DMS79 (cell line): ENCODE measurements at regions not wholly inside any gene's neighbourhood (a gene's known extent, or its start where the extent isn't known, plus 50 kb on each side); places are given as distances from the start of the nearest gene placed in this dataset.
"Not testable (repeated sequence)": the region's sequence is repeated elsewhere in the genome, so short reads cannot be mapped to it uniquely, and the experiment has no call there.

Experiments
- DNase-seq: peaks from one replicate; lab custom pipeline; 2025; lab: John Stamatoyannopoulos, UW

GRCh38 chrX:74251006-74251930 lies 52.7 kb upstream of the ZCCHC13 start:
- DNase-seq, result no peak

- DNase-seq, result no peak
Observed at GRCh38 chrX:74250574-74250973, 53.4 kb upstream of the ZCCHC13 start.

DNA sequence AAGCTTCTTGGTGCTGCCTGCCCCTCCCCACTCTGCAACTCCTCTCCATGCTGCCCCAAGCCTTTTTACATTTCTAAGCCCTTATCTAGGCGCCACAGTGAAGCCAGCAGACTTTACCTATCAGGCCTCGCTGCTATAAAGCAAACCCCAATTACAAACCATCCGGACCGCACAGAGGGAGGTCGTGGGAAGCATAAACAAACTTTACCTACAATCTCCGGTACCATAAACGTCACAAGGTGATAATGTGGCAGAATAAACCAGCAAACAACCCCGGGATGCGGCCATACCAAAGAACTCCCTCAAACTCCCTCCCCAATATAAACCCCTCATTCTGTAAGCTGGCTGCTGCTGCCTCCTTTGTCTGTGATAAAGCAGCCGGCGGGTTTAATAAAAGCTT lies 54.0 kb upstream of the ZCCHC13 start:
- no peak for DNase-seq

GRCh38 chrX:74248889-74249288 lies 55.1 kb upstream of the ZCCHC13 start:
- DNase-seq, result no peak

- DNase-seq, result no peak
Observed at GRCh38 chrX:74246524-74246923, 57.5 kb upstream of the ZCCHC13 start.

- DNase-seq, result no peak
Observed at GRCh38 chrX:74242484-74243138, 61.4 kb upstream of the ZCCHC13 start.

GRCh38 chrX:74242050-74242449 lies 61.9 kb upstream of the ZCCHC13 start:
- DNase-seq, result no peak

DNA sequence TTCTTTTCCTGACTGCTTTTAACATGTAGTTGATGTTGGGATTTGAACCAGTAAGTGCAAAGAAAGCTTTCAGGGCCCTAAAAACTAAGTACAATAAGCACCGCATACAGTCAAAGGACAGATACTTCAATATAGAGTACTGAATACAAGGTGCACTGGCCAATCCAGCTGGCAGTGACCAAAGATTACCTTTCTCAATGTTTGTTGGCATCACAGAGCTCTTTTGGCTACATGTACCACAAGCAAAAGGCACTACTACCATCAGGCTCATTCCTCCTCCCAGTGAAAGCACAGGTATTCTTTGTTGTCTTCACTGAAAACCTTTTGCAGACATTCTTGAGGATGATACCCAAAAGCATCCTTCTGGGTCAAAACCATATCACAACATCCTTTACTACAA lies 65.2 kb upstream of the ZCCHC13 start:
- DNase-seq, result no peak

DNA sequence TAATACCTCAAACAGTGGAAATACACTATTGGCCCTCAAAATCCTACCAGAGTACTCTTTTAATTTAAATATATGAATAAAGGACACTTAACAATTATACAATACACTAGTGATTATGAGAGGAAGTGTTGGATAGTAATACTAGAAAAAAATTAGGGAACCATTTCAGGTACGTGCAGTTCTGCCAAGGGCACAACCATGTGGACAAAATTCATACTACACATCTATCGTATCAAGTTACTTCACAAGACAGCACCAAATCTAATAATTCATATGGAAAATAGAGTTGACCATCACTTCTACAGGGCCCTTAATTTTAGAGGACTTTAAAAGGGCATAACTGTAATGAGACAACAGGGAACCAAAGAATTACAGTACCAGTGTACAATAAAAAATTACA lies 69.2 kb upstream of the ZCCHC13 start:
- DNase-seq, result no peak

GRCh38 chrX:74232859-74233258 lies 71.1 kb upstream of the ZCCHC13 start:
- no peak for DNase-seq

DNA sequence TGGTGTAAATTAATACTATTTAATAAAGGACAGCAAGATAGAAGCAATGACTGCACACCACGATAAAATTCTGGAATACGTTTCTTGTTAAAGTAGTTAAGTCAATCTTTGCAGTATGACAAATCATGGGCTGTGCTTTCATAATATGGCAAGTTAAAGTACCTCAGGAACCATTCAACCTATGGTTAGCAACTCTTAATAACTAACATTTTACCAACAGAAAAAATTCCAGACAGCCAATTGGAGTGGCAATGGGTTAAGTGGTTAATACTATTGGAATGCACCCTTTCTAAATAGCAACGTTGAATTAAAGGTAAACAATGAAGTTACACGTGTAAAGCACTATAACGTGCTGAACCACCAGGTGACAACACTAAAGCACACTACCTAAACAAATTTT lies 72.4 kb upstream of the ZCCHC13 start:
- no peak for DNase-seq

DNA sequence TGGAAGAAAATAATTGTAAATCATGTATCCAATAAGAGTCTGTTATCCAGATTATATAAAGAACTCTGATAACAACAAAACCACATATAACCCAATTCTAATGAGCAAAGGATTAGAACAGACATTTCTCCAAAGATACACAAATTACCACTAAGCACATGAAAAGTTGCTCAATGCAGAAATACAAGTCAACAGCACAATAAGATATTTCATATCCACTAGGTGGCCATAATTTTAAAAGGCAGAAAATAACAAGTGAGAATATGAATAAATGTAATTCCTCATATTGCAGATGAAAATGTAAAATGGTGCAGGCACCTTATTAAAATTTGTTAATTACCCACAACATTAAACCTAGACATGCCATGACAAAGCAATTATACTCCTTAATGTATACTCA lies 73.9 kb upstream of the ZCCHC13 start:
- DNase-seq, result no peak

- DNase-seq, result no peak
Observed at GRCh38 chrX:74225111-74225510, 78.9 kb upstream of the ZCCHC13 start.

DNA sequence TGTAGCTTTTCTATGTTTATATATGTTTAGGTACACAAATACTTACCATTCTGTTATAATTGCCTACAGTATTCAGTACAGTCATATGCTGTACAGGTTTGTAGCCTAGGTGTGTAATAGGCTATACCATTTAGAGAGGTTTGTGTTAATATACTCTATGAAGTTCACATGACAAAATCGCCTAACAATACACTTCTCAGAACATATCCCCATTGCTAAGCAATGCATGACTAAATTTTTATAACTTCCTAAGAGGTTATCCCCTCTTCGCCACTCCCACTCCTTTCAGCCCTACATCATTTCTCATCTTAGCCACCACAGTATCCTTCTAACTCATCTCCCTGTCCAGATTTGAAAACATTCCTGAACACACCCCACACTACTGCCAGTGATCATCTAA lies 83.7 kb upstream of the ZCCHC13 start:
- no peak for DNase-seq

DNA sequence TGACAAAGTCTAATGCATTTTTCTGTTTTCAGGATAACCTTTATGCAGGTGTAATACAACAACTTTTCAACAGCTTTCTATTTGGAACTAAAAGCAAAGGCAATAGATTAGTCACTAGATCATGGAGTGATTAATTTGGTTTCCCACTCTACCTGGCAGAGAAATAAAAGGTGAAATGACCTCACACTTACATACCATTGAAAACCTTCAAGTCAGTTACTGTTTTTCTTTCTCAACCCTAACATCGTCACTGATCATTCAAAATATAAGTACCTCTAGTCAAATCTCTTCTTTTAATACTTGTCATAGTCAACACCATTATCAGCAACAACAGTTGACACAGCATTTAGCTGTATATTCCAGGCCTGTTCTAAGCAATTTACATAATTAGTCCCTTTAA lies 85.1 kb upstream of the ZCCHC13 start:
- DNase-seq, result no peak

- no peak for DNase-seq
Observed at GRCh38 chrX:74216421-74216820, 87.6 kb upstream of the ZCCHC13 start.

GRCh38 chrX:74211911-74212310 lies 92.1 kb upstream of the ZCCHC13 start:
- no peak for DNase-seq

DNA sequence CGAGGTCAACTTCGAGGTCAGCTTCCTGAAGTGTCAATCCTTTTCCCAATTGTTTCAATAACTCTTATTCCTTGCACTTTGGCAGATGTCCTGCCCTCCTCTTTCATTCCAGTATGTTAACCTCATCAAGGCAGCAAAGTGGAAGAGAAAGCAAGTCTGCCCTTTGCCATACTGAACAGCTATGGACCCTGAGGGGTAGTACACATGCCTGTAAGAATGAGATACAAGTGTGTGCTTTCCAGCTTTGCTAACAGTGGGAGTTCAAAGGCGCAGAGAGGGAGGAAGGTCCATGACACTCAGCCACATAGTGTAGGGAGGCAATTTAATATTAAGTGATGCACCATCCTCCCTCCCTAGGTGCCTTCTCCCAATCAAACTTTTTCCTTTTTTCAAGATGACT lies 96.4 kb upstream of the ZCCHC13 start:
- no peak for DNase-seq

DNA sequence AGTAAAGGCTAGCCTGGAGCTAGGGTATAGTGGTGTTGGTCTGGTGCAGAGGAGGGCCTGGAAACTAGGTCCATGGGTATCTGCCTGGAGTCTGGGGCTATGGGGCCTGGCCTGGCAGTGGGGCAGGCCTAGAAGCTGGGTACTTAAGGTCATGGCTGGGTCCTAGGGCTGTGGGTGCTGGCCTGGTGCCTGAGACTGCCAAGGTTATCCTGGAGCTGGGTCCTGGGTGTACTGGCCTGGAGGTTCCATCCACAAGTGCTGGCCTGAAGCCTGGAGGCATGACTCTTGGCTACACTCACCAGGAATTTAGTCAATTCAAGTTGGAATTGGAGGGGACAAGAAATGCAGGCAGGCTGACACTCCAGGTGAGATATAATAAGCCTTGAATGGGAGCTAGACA lies 108.4 kb upstream of the ZCCHC13 start:
- DNase-seq, result no peak

GRCh38 chrX:74195120-74195519 lies 108.9 kb upstream of the ZCCHC13 start:
- no peak for DNase-seq

DNA sequence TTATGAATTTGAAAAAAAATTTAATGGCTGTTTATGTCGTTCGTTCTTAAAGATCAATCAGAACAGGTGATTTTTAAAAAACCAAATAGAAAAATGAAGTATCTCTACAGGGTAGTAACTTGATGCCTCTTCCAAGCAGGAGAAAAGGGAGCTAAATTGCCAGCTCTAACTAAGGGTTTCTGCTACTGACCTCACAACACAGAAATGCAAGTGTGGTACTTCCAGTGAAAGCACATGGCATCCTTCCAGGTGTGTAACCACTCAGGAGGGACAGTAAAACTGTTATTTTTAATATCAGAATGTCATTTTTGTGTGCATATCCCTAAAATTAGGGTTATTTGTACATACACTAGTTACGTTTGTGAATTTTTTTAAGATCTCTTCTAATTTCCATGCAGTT lies 116.8 kb upstream of the ZCCHC13 start:
- no peak for DNase-seq

- not testable (repeated sequence) for DNase-seq
Observed at GRCh38 chrX:74183047-74183446, 120.9 kb upstream of the ZCCHC13 start.

- not testable (repeated sequence) for DNase-seq
Observed at GRCh38 chrX:74181976-74182375, 122.0 kb upstream of the ZCCHC13 start.

- DNase-seq, result no peak
Observed at GRCh38 chrX:74180716-74181115, 123.3 kb upstream of the ZCCHC13 start.
